GM21529 (cell line): ENCODE measurements at regions not wholly inside any gene's neighbourhood (a gene's known extent, or its start where the extent isn't known, plus 50 kb on each side); places are given as distances from the start of the nearest gene placed in this dataset.
A peak's percentile ranks its signal among the peaks of the same experiment; 100 is the strongest.

Source experiments
- ATAC-seq: cut with Tn5 transposase; IDR thresholded peaks from one replicate; pipeline ENCODE4 v1.9.1; 2021; ENCODE audit not compliant: unreplicated experiment

DNA sequence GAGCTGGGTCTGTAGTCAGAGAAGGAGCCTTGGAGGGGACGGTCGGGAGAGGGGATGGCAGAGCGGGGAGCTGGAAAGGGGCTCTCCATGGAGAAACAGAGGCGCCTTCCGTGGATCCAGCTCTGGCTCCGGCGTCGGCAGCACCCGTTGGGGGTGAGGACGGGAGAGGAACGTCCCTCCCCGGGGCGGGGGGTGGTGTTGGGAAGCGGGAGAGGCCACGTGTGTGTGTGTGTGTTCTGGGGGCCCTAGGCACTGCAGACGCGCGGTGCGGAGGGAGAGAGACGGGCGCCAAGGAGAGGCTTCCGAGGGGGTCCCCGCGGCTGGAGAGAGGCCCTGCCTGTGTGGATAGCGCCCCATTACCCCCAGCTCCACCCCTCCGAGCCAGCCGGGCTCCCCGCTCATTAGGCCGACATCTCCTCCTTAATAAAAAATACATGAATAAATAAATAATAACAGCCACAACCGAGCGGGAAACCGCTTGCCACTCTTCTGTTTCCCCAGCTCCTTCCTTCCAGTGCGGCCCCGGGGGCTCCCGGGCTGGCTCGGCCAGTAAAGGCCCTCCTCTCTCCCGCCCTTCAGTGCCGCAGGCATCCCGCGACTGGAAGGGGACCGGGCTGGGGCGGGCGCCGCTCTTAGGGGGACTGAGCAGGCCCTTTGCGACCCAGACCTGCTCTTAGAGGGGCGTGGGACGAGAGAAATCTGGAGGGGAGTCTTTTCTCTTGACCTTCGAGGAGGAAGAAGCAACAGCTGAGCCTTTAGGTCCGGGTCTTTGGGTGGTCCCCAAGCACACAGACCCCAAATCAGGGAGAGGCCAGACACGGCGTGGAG, 71.3 kb upstream of the ARAP3 start:
- no peak for ATAC-seq

GRCh38 chr5:141747152-141748141, 65.4 kb upstream of the ARAP3 start:
- ATAC-seq: peak; percentile 72

GRCh38 chr5:141746395-141746794, 64.4 kb upstream of the ARAP3 start:
- no peak for ATAC-seq

DNA sequence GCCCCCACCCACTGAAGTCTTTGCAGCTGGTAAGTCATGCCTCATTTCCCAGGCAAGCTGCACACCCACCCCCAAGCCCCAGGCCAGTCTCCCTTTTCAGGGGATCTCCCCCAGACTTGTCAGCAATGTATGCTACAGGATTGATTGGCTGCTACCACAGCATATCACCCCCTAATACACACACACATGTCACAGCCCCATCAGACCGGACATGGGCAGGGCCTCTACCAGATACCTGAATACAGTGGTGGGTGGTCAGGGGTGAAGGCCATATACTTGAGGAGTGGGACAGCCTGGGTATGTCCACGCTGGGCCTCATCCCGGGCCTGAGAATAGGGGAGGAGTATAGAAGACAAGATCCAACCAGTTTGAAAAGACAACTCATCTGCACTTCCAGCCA, 63.4 kb upstream of the ARAP3 start:
- no peak for ATAC-seq

DNA sequence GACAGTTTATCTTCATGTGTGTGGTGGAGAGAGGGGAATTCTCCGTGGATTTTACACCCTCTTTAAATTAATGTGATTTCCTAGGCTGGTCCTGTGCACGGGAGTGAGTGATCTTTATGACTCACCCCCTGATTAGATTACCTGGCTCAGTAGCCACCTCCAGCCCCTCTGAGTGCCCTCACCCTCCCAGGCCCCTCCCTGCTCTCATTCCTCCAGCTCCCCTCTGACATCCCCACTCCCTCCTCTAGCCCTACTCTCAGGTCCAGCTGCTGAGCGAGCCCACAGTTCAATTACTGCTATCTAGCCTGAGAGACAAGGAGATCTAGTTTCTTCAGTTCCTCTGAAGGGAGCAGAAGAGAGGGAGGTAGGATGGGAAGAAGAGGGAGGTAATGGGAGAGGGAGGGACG, 61.8 kb upstream of the ARAP3 start:
- no peak for ATAC-seq

DNA sequence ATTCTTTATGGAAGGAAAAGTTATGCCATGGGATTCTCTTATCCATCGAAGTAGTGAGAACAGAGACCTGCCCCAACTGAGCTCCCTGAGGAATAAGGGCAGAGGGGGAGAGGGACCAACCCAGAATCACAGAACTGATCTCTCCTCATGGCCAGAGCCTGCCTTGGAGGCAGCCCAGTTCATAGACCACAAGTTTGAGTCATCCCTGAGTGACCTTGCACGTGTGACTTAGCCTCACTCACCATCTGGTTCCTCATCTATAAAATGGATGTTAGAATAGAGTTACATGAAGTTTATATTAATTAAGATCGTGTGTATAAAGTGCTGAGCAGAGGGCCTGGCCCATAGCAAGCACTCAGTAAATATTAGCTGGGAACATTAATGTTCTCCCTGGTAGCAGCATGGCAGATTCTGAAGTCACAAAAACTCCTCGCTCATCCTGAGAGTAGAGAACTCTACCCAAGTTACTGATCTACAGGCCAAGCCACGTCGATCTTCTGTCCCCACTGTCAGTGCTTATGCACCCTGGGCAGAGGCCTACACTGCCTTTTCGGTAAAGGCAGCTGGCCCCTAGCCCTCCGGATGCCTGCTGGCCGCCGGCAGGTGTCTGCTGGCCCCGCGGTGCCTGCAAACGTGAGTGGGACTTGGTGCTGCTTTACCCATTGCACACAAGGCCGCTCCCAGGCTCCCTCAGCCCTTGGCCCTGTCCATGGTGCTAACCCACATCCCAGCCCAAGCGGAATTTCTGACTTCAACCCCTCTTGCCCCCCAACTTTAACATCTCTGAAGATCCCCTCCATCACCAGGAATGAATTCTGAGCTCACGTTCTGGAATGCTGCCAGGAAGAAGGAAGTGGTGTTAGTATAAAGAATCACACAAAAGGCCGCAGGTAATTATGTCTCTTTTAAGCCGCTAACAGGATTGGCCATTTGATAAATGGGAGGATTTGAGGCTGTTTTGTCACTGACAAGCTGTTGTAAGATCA, 61.1 kb upstream of the ARAP3 start:
- ATAC-seq: no peak

GRCh38 chr5:141742144-141742543, 60.1 kb upstream of the ARAP3 start:
- ATAC-seq: no peak

- no peak for ATAC-seq
These were observed 58.9 kb upstream of the ARAP3 start for GRCh38 chr5:141740885-141741284.

DNA sequence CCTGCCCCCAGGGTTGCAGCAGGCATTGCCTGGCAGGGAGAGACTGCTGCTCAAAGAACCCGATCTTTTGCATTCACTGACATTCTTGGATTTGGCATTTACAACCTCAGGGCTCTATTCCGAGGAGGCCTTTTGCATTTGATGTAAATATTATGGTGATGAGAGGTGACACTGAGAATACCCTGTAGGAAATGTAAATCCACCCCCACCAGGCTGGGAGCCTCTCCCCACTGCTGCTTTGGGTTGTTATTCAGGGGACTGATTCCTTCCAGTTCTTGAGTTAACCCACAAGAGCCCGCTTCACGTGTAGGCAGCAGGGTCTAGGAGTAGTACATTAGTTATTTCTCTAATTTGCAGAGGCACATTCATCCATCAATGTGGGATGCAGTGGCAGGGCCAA, 55.5 kb upstream of the ARAP3 start:
- no peak for ATAC-seq

DNA sequence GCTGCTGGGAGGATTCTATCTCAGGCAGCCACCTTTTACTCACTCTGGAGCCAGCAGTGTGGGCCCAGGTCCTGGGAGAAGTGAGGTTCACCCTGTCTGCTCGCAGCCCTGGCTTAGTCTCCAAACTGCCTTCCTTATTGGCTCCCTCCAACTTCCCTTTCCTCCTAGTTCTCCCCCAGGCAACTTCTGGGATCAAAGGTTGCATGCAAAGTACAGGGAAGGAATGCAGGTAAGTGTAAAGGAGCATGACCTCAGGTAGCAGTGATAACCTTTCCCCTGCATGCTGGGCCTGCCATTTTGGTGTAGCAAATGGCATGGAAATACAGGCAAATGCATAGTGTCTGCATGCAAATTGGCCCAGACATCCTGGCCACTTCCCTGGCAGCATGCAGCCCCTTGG, 53.8 kb upstream of the ARAP3 start:
- ATAC-seq: no peak

- ATAC-seq: no peak
These were observed 52.6 kb upstream of the ARAP3 start for GRCh38 chr5:141734501-141735229.

- no peak for ATAC-seq
These were observed 51.2 kb upstream of the ARAP3 start for GRCh38 chr5:141733198-141733597.

- no peak for ATAC-seq
These were observed 50.4 kb upstream of the ARAP3 start for GRCh38 chr5:141732417-141732816.
